H9 (cell line): ENCODE measurements at regions not wholly inside any gene's neighbourhood (a gene's known extent, or its start where the extent isn't known, plus 50 kb on each side); places are given as distances from the start of the nearest gene placed in this dataset.

Experiments used
- DNase-seq: peaks from one replicate; pipeline ENCODE4 v3.0.0-alpha.2; 2017
- H2AFZ ChIP-seq: one replicate; pipeline ENCODE4 v1.6.1; 2013; ENCODE audit warnings: mild to moderate bottlenecking, low read length, control low read depth, moderate library complexity
- H2AK5ac ChIP-seq: 2 replicates; pipeline ENCODE4 v1.6.1; 2013; ENCODE audit warnings: low read length, control low read depth, mixed read lengths; ENCODE audit not compliant: insufficient read length
- H2BK120ac ChIP-seq: one replicate; pipeline ENCODE4 v1.6.1; 2013; ENCODE audit warnings: low read depth, mild to moderate bottlenecking, low read length, control low read depth, inconsistent platforms; ENCODE audit not compliant: poor library complexity, severe bottlenecking
- H2BK12ac ChIP-seq: 2 replicates; pipeline ENCODE4 v1.6.1; 2013; ENCODE audit warnings: low read length, control low read depth, mixed read lengths, low read depth; ENCODE audit not compliant: insufficient read length
- H2BK15ac ChIP-seq: 2 replicates; pipeline ENCODE4 v1.6.1; 2013; ENCODE audit warnings: low read depth, low read length, control low read depth
- H2BK20ac ChIP-seq: one replicate; pipeline ENCODE4 v1.6.1; 2013; ENCODE audit warnings: low read depth, mild to moderate bottlenecking, low read length, control low read depth, inconsistent platforms; ENCODE audit not compliant: poor library complexity, severe bottlenecking
- H2BK5ac ChIP-seq: 2 replicates; pipeline ENCODE4 v1.6.1; 2013; ENCODE audit warnings: low read length, control low read depth, mixed read lengths; ENCODE audit not compliant: insufficient read length
- H3K14ac ChIP-seq: 2 replicates; pipeline ENCODE4 v1.6.1; 2013; ENCODE audit warnings: low read length, control low read depth; ENCODE audit not compliant: insufficient read depth
- H3K18ac ChIP-seq: 2 replicates; pipeline ENCODE4 v1.6.1; 2013; ENCODE audit warnings: low read depth, mild to moderate bottlenecking, mixed read lengths, low read length, control low read depth; ENCODE audit not compliant: insufficient read length
- H3K23ac ChIP-seq: 2 replicates; pipeline ENCODE4 v1.6.1; 2013; ENCODE audit warnings: low read length, control low read depth, mixed read lengths, low read depth; ENCODE audit not compliant: insufficient read length
- H3K23me2 ChIP-seq: 2 replicates; pipeline ENCODE4 v1.6.1; 2013; ENCODE audit warnings: low read depth, mild to moderate bottlenecking, mixed read lengths, low read length, control low read depth; ENCODE audit not compliant: insufficient read length, poor library complexity, severe bottlenecking
- H3K27ac ChIP-seq: 2 replicates; pipeline ENCODE4 v1.5.1; 2013; ENCODE audit warnings: low read length, control low read depth, mixed read lengths, low read depth; ENCODE audit not compliant: insufficient read length
- H3K27me3 ChIP-seq: 2 replicates; pipeline ENCODE4 v1.6.1; 2013; ENCODE audit warnings: low read length, control low read depth, inconsistent platforms; ENCODE audit not compliant: insufficient read depth
- H3K4ac ChIP-seq: 2 replicates; pipeline ENCODE4 v1.6.1; 2013; ENCODE audit warnings: low read depth, mild to moderate bottlenecking, control low read depth, inconsistent platforms, low read length, moderate library complexity
- H3K4me1 ChIP-seq: 2 replicates; pipeline ENCODE4 v1.6.1; 2013; ENCODE audit warnings: low read length, control low read depth, inconsistent platforms; ENCODE audit not compliant: insufficient read depth
- H3K4me2 ChIP-seq: 2 replicates; pipeline ENCODE4 v1.6.1; 2013; ENCODE audit warnings: low read length, control low read depth, mixed read lengths; ENCODE audit not compliant: insufficient read length, insufficient read depth
- H3K56ac ChIP-seq: 2 replicates; pipeline ENCODE4 v1.6.1; 2013; ENCODE audit warnings: low read depth, mild to moderate bottlenecking, mixed read lengths, low read length, control low read depth; ENCODE audit not compliant: insufficient read length
- H3K79me1 ChIP-seq: 2 replicates; pipeline ENCODE4 v1.6.1; 2013; ENCODE audit warnings: low read depth, mild to moderate bottlenecking, moderate library complexity, low read length, control low read depth, inconsistent platforms; ENCODE audit not compliant: insufficient read depth, poor library complexity, severe bottlenecking
- H3K79me2 ChIP-seq: 2 replicates; pipeline ENCODE4 v1.6.1; 2013; ENCODE audit warnings: low read length, control low read depth, inconsistent platforms; ENCODE audit not compliant: insufficient read depth
- H3K9ac ChIP-seq: 2 replicates; pipeline ENCODE4 v1.6.1; 2013; ENCODE audit warnings: low read length, control low read depth, mixed read lengths; ENCODE audit not compliant: insufficient read length; ENCODE audit errors: extremely low read depth
- H3K9me3 ChIP-seq: one replicate; pipeline ENCODE4 v1.6.1; 2013; ENCODE audit warnings: low read depth, low read length, inconsistent platforms; ENCODE audit not compliant: control insufficient read depth
- H3T11ph ChIP-seq: one replicate; pipeline ENCODE4 v1.6.1; 2013; ENCODE audit warnings: mild to moderate bottlenecking, low read length, control low read depth, inconsistent platforms
- H4K20me1 ChIP-seq: one replicate; pipeline ENCODE4 v1.6.1; 2013; ENCODE audit not compliant: control insufficient read depth, insufficient read length, insufficient read depth
- H4K5ac ChIP-seq: 2 replicates; pipeline ENCODE4 v1.6.1; 2013; ENCODE audit warnings: low read depth, mild to moderate bottlenecking, mixed read lengths, low read length, control low read depth; ENCODE audit not compliant: insufficient read length
- H4K8ac ChIP-seq: replicated peaks from 2 replicates; pipeline ENCODE4 v1.6.1; 2013; ENCODE audit warnings: low read length, control low read depth, mixed read lengths, low read depth; ENCODE audit not compliant: insufficient read length
- H4K91ac ChIP-seq: 2 replicates; pipeline ENCODE4 v1.6.1; 2013; ENCODE audit warnings: low read depth, mild to moderate bottlenecking, moderate library complexity, mixed read lengths, low read length, control low read depth; ENCODE audit not compliant: insufficient read length
- H3K27ac Mint-ChIP-seq, 3 experiments: 2 replicates in 2 of 3; 3 replicates in 1 of 3; pipeline ENCODE4 v1.8.0; 2020 to 2021; ENCODE audit warnings: mixed read lengths in 3 of 3, mild to moderate bottlenecking in 1 of 3, moderate library complexity in 1 of 3
- H3K27me3 Mint-ChIP-seq: 2 replicates; pipeline ENCODE4 v1.8.0; 2021; ENCODE audit warnings: low read depth, mild to moderate bottlenecking, moderate library complexity, mixed read lengths
- H3K36me3 Mint-ChIP-seq, 3 experiments: 2 replicates in 2 of 3; 3 replicates in 1 of 3; pipeline ENCODE4 v1.8.0; 2020 to 2021; ENCODE audit warnings: low read depth in 3 of 3, mixed read lengths in 3 of 3; ENCODE audit not compliant: insufficient read depth in 1 of 3
- H3K4me1 Mint-ChIP-seq, 2 experiments: 2 replicates each; pipeline ENCODE4 v1.8.0; 2020; ENCODE audit warnings: mixed read lengths in 2 of 2
- H3K4me3 Mint-ChIP-seq, 2 experiments: 2 replicates in 1 of 2; 3 replicates in 1 of 2; pipeline ENCODE4 v1.8.0; 2020 to 2021; ENCODE audit warnings: mild to moderate bottlenecking in 2 of 2, mixed read lengths in 2 of 2, moderate library complexity in 1 of 2
- H3K9me3 Mint-ChIP-seq, 2 experiments: 2 replicates in 1 of 2; 3 replicates in 1 of 2; pipeline ENCODE4 v1.8.0; 2020; ENCODE audit warnings: mild to moderate bottlenecking in 2 of 2, mixed read lengths in 2 of 2, moderate library complexity in 1 of 2
- CTCF ChIP-seq: fragments of 200-600 bp; sonication (generic); conservative IDR thresholded peaks from 3 replicates; pipeline ENCODE4 v1.8.0; 2021; ENCODE audit warnings: antibody characterized with exemption, mild to moderate bottlenecking

GRCh38 chr6:134549854-134550253 lies 231.9 kb upstream of the SGK1 start:
- Histone ChIP-seq H3K23ac (no peak overlapping the region), H3K79me2 (0 out of 2 replicates have a peak, but pooled peaks cover 1% of the 10 kb centered on the region), H3K56ac (no peak overlapping the region), H3K4ac (no peak overlapping the region), H2AK5ac (no peak overlapping the region), H2AFZ (no peak overlapping the region), H4K5ac (no peak overlapping the region), H3K4me2 (no peak overlapping the region), H3K23me2 (no peaks in the 10 kb centered on the region), H3K4me1 (peaks cover 4% of the 10 kb centered on the region; the same call in 1 of the 2 replicates), H3K27ac (no peak overlapping the region), H3K79me1 (no peaks in the 10 kb centered on the region), H3K14ac (no peak overlapping the region), H3K9ac (no peak overlapping the region), H2BK20ac (no peak overlapping the region), H2BK5ac (no peak overlapping the region), H4K8ac (no peak overlapping the region), H3K18ac (no peak overlapping the region), H2BK120ac (no peak overlapping the region), H4K91ac (no peak overlapping the region), H3K9me3 (no peaks in the 10 kb centered on the region), H2BK15ac (no peak overlapping the region), H3T11ph (no peak overlapping the region), H2BK12ac (no peak overlapping the region), H4K20me1 (no peaks in the 10 kb centered on the region), H3K27me3 (no peaks in the 10 kb centered on the region)
- no peak overlapping the region for H3K4me3 Mint-ChIP-seq
- no peak for DNase-seq
- no peaks in the 10 kb centered on the region; a peak in 1 of 5 replicates for H3K9me3 Mint-ChIP-seq
- TF ChIP-seq CTCF, result no peak
- H3K36me3 Mint-ChIP-seq, result no peaks in the 10 kb centered on the region
- H3K27ac Mint-ChIP-seq, result no peak overlapping the region
- peaks cover 12 to 13% of the 10 kb centered on the region in 2 experiments for H3K4me1 Mint-ChIP-seq
- H3K27me3 Mint-ChIP-seq, result no peaks in the 10 kb centered on the region
